Ovary (tissue), 3 donors: ENCODE measurements at regions not wholly inside any gene's neighbourhood (a gene's known extent, or its start where the extent isn't known, plus 50 kb on each side); places are given as distances from the start of the nearest gene placed in this dataset.

Source experiments
- EP300 ChIP-seq: sonication (generic); formaldehyde crosslinking; IDR thresholded peaks from one replicate; pipeline ENCODE4 v1.6.1; 2017; ENCODE audit warnings: antibody characterized with exemption
- TF ChIP-seq, protein P1 (sequence below), 3 donors: fragments of 450-650 bp in 2 of 3; fragments of 200-600 bp in 1 of 3; IDR thresholded peaks; one replicate each; pipeline versions ENCODE4 v1.5.1 to v1.8.0; 2016 to 2022; ENCODE audit warnings: antibody characterized with exemption in 3 of 3, mild to moderate bottlenecking in 1 of 3
- donor health status: DM: no; HTN: no; CAD: no.

DNA sequence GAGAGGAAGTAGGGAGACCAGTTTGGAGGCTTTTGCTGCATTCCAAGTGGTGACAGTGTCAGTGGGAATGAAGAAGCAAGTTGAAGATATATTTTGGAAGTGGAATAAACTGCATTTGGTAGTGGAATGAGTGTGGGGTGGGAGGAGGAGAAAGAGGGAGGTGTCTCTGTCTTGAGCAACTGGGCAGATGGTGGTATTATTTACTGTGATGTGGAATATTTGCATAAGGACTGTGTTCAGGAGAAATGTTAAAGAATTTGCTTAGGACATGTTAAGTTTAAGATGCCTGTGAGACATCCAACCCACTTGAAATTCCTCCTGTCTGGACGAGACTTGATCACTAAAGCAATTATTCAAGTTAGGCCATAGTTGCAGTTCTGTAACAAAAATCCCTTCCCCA, 448.9 kb upstream of the AMOT start:
- no peak for TF ChIP-seq EP300
- TF ChIP-seq, protein P1, sequence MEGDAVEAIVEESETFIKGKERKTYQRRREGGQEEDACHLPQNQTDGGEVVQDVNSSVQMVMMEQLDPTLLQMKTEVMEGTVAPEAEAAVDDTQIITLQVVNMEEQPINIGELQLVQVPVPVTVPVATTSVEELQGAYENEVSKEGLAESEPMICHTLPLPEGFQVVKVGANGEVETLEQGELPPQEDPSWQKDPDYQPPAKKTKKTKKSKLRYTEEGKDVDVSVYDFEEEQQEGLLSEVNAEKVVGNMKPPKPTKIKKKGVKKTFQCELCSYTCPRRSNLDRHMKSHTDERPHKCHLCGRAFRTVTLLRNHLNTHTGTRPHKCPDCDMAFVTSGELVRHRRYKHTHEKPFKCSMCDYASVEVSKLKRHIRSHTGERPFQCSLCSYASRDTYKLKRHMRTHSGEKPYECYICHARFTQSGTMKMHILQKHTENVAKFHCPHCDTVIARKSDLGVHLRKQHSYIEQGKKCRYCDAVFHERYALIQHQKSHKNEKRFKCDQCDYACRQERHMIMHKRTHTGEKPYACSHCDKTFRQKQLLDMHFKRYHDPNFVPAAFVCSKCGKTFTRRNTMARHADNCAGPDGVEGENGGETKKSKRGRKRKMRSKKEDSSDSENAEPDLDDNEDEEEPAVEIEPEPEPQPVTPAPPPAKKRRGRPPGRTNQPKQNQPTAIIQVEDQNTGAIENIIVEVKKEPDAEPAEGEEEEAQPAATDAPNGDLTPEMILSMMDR (IDR thresholded peaks at IDR 0.05): no peak
